K562 (cell line): ENCODE measurements at regions not wholly inside any gene's neighbourhood (a gene's known extent, or its start where the extent isn't known, plus 50 kb on each side); places are given as distances from the start of the nearest gene placed in this dataset.

Experiments
- ATAC-seq: fragments of 200-7000 bp; cut with Tn5 transposase; 3 replicates; pipeline ENCODE4 v1.9.1; 2020; ENCODE audit warnings: moderate library complexity
- BruUV-seq: library from RNA; stranded (reverse); fragments of 400-500 nt; replicated peaks from 2 replicates; lab custom pipeline; 2021; lab: Mats Ljungman, UMichigan
- CTCF ChIA-PET: fragments of 300-600 bp; formaldehyde crosslinking; extraction: SDS; loops from one replicate; lab custom pipeline; 2021; ENCODE audit warnings: low intra/inter-chr PET ratio; lab: Yijun Ruan, JAX
- POLR2A ChIA-PET: fragments of 300-600, 350-650 bp; sonication (Branson Sonifier 250); formaldehyde crosslinking; extraction: SDS; loops from one replicate; lab custom pipeline; 2021; ENCODE audit warnings: antibody characterized with exemption, inconsistent platforms; lab: Yijun Ruan, JAX
- DNase-seq, 4 experiments: peaks; one replicate each; pipeline versions ENCODE4 v3.0.0 to v3.0.0-alpha.2; 2011 to 2018; ENCODE audit warnings: low spot score in 3 of 4, mixed read lengths in 3 of 4; ENCODE audit errors: extremely low read depth in 1 of 4
- FAIRE-seq: peaks from 2 replicates; lab custom pipeline; 2011; peaks lifted over from hg19 to GRCh38; lab: Jason Lieb, UNC
- H2AFZ ChIP-seq: 2 replicates; pipeline ENCODE4 v1.6.0; 2011; ENCODE audit warnings: low read depth, low read length, control low read depth, inconsistent platforms
- H3K27ac ChIP-seq: fragments of 200-600 bp; 3 replicates; pipeline ENCODE4 v1.8.0; 2011; ENCODE audit warnings: low read depth, mild to moderate bottlenecking, control low read depth, inconsistent platforms, low read length, moderate library complexity, mixed read lengths; ENCODE audit errors: extremely low read depth
- H3K27me3 ChIP-seq, 2 experiments: fragments of 300-600 bp in 1 of 2; 2 replicates in 1 of 2; 3 replicates in 1 of 2; pipeline versions ENCODE4 v1.6.0 to v1.8.0; 2011; ENCODE audit warnings: inconsistent platforms in 2 of 2, low read length in 2 of 2, mild to moderate bottlenecking in 1 of 2, mixed read lengths in 1 of 2, moderate library complexity in 1 of 2; ENCODE audit not compliant: control insufficient read depth in 2 of 2, insufficient read depth in 2 of 2
- H3K36me3 ChIP-seq: fragments of 300-600 bp; 3 replicates; pipeline ENCODE4 v1.8.0; 2011; ENCODE audit warnings: mild to moderate bottlenecking, low read length, inconsistent platforms; ENCODE audit not compliant: control insufficient read depth, insufficient read depth
- H3K4me1 ChIP-seq, 2 experiments: fragments of 200-600 bp in 1 of 2; replicated peaks in 1 of 2; 2 replicates in 1 of 2; 3 replicates in 1 of 2; pipeline versions ENCODE4 v1.5.1 to v1.8.0; 2011; ENCODE audit warnings: inconsistent platforms in 2 of 2, low read length in 2 of 2, mild to moderate bottlenecking in 1 of 2, mixed read lengths in 1 of 2, moderate library complexity in 1 of 2; ENCODE audit not compliant: control insufficient read depth in 2 of 2, insufficient read depth in 2 of 2
- H3K4me2 ChIP-seq: 2 replicates; pipeline ENCODE4 v1.6.1; 2011; ENCODE audit warnings: low read length, control low read depth, inconsistent platforms, mixed read lengths; ENCODE audit not compliant: insufficient read depth
- H3K4me3 ChIP-seq: fragments of 200-600 bp; sonication (generic), shearing (Covaris generic); 2 replicates; pipeline ENCODE4 v1.5.1; 2016; ENCODE audit warnings: control low read depth, inconsistent platforms
- H3K79me2 ChIP-seq: fragments of 200-600 bp; 3 replicates; pipeline ENCODE4 v1.8.0; 2011; ENCODE audit warnings: low read length, inconsistent platforms; ENCODE audit not compliant: control insufficient read depth, insufficient read depth
- H3K9ac ChIP-seq, 2 experiments: 2 replicates each; pipeline versions ENCODE4 v1.6.0 to v1.6.1; 2011; ENCODE audit warnings: low read depth in 2 of 2, low read length in 2 of 2, control low read depth in 1 of 2, inconsistent platforms in 1 of 2, mild to moderate bottlenecking in 1 of 2, mixed read lengths in 1 of 2; ENCODE audit not compliant: insufficient read depth in 1 of 2
- H3K9me1 ChIP-seq: one replicate; pipeline ENCODE4 v1.6.0; 2011; ENCODE audit warnings: inconsistent platforms, mild to moderate bottlenecking, low read length, moderate library complexity; ENCODE audit not compliant: control insufficient read depth, insufficient read depth
- H3K9me3 ChIP-seq: replicated peaks from 2 replicates; pipeline ENCODE4 v1.5.1; 2011; ENCODE audit warnings: low read depth, low read length, inconsistent platforms; ENCODE audit not compliant: control insufficient read depth, insufficient read depth
- H4K20me1 ChIP-seq: replicated peaks from 2 replicates; pipeline ENCODE4 v1.6.1; 2011; ENCODE audit warnings: low read length, inconsistent platforms, mixed read lengths; ENCODE audit not compliant: control insufficient read depth, insufficient read depth
- HSF4 ChIP-seq: fragments of 250-450 bp; sonication (Bioruptor Pico); IDR thresholded peaks from 2 replicates; pipeline ENCODE4 v2.1.2; 2022; ENCODE audit warnings: mild to moderate bottlenecking, moderate library complexity, borderline replicate concordance
- NFXL1 ChIP-seq: fragments of 450-650 bp; formaldehyde crosslinking; IDR thresholded peaks from 2 replicates; pipeline ENCODE4 v1.4.0; 2021; ENCODE audit warnings: mild to moderate bottlenecking
- ZNF445 ChIP-seq: fragments of 250-450 bp; sonication (Bioruptor Pico); IDR thresholded peaks from 2 replicates; pipeline ENCODE4 v1.4.0; 2020; ENCODE audit warnings: low read depth, mild to moderate bottlenecking, moderate library complexity
- WGBS: fragments of 100-300 bp; shearing (Covaris generic); methylation state at CpG from one replicate; pipeline ENCODE4 v1.1.6; 2016; ENCODE audit warnings: low coverage, mixed read lengths; ENCODE audit not compliant: insufficient coverage; ENCODE audit errors: missing lambda C conversion rate; 5-methylcytosine and 5-hydroxymethylcytosine counted together
- in situ Hi-C: fragments of 300-500 bp; cut with MboI; formaldehyde crosslinking; loops from 4 replicates; pipeline ENCODE4 v1.15.0; 2018; ENCODE audit warnings: inconsistent platforms, mixed read lengths
- intact Hi-C: fragments of 100-400 bp; cut with micrococcal nuclease; formaldehyde crosslinking; loops from 2 replicates; pipeline ENCODE4 v1.14.2; 2022
- TF ChIP-seq, protein P1 (sequence below): fragments of 250-450 bp; sonication (Bioruptor Pico); IDR thresholded peaks from 2 replicates; pipeline ENCODE4 v1.5.0; 2021
- TF ChIP-seq, protein P2 (sequence below), 3 experiments: IDR thresholded peaks in 2 of 3; conservative IDR thresholded peaks in 1 of 3; 2 replicates each; pipeline ENCODE4 v1.5.1; 2011 to 2012; ENCODE audit warnings: low read length in 3 of 3, mild to moderate bottlenecking in 3 of 3, control low read depth in 2 of 3, improper control_type of control experiment in 1 of 3, inconsistent platforms in 1 of 3, low read depth in 1 of 3, mixed read lengths in 1 of 3, moderate library complexity in 1 of 3; ENCODE audit not compliant: insufficient read depth in 2 of 3

DNA sequence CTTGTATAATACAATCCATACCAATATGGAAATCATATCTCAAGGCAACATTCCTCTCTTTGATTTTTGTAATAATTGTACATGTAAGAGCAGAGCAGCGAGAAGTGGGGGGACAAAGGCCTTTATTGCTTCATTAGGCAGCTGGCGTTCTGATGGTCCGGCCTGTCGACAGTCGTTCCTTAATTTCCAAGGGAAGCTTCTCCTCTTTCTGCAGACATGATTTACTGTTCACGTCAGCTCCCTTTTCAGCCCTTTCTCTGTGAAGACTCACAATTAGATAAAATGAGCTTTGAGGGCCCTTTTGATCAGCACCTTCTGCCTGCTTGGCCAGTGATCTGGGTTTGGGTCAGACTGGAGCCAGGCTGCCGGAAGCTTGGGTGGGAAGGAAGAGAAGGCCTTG is 65.6 kb upstream of the CTBP2 start:
- WGBS = 20% methylated on average over 7 of the region's 7 CpGs
- in situ Hi-C loops (no loop called here), intact Hi-C loops (no loop called here)
- H3K9me3 ChIP-seq = no peaks in the 10 kb centered on the region
- no peak overlapping the region for H2AFZ ChIP-seq
- no peak overlapping the region for H3K4me3 ChIP-seq
- no peak overlapping the region for H3K27ac ChIP-seq
- H3K4me1 ChIP-seq = no peaks in the 10 kb centered on the region
- H3K9me1 ChIP-seq = no peaks in the 10 kb centered on the region
- TF ChIP-seq, protein P1, sequence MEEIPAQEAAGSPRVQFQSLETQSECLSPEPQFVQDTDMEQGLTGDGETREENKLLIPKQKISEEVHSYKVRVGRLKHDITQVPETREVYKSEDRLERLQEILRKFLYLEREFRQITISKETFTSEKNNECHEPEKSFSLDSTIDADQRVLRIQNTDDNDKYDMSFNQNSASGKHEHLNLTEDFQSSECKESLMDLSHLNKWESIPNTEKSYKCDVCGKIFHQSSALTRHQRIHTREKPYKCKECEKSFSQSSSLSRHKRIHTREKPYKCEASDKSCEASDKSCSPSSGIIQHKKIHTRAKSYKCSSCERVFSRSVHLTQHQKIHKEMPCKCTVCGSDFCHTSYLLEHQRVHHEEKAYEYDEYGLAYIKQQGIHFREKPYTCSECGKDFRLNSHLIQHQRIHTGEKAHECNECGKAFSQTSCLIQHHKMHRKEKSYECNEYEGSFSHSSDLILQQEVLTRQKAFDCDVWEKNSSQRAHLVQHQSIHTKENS (CRISPR knock-in tag) = no peak
- TF ChIP-seq NFXL1 (CRISPR knock-in tag) (no peak), ZNF445 (CRISPR knock-in tag) (no peak), HSF4 (no peak)
- TF ChIP-seq, protein P2, sequence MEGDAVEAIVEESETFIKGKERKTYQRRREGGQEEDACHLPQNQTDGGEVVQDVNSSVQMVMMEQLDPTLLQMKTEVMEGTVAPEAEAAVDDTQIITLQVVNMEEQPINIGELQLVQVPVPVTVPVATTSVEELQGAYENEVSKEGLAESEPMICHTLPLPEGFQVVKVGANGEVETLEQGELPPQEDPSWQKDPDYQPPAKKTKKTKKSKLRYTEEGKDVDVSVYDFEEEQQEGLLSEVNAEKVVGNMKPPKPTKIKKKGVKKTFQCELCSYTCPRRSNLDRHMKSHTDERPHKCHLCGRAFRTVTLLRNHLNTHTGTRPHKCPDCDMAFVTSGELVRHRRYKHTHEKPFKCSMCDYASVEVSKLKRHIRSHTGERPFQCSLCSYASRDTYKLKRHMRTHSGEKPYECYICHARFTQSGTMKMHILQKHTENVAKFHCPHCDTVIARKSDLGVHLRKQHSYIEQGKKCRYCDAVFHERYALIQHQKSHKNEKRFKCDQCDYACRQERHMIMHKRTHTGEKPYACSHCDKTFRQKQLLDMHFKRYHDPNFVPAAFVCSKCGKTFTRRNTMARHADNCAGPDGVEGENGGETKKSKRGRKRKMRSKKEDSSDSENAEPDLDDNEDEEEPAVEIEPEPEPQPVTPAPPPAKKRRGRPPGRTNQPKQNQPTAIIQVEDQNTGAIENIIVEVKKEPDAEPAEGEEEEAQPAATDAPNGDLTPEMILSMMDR (IDR thresholded peaks at IDR 0.05 in 2 of 3, conservative IDR thresholded peaks at IDR 0.05 in 1 of 3; ENCODE audit: insufficient read depth in 2 of 3, low read depth in 1 of 3, low read length in 3 of 3) = no peak
- DNase-seq (no peak), FAIRE-seq (no peak), ATAC-seq (no peak)
- no peaks in the 10 kb centered on the region for H3K36me3 ChIP-seq
- no peaks in the 10 kb centered on the region for H3K79me2 ChIP-seq
- H3K4me2 ChIP-seq = no peak overlapping the region
- H4K20me1 ChIP-seq = no peaks in the 10 kb centered on the region
- ChIA-PET POLR2A (interaction anchor here (0.5 kb wide), 1 partner anchor 309 kb away, joined by 3 read pairs; no protein-coding TSS in a partner anchor), CTCF (no interaction called here)
- H3K9ac ChIP-seq = no peak overlapping the region
- no TSS peak for BruUV-seq
- peaks cover 2 to 35% of the 10 kb centered on the region in 2 experiments; a peak in 3 of 5 replicates for H3K27me3 ChIP-seq
